PC-9 (cell line): ENCODE measurements at regions not wholly inside any gene's neighbourhood (a gene's known extent, or its start where the extent isn't known, plus 50 kb on each side); places are given as distances from the start of the nearest gene placed in this dataset.
"Not testable (repeated sequence)": the region's sequence is repeated elsewhere in the genome, so short reads cannot be mapped to it uniquely, and the experiment has no call there.

ENCODE experiments used
- CTCF ChIP-seq: fragments of 200-600 bp; sonication (generic); conservative IDR thresholded peaks from 2 replicates; pipeline ENCODE4 v1.6.1; 2017; ENCODE audit warnings: mixed run types, antibody characterized with exemption, mild to moderate bottlenecking, moderate library complexity
- EZH2 ChIP-seq: fragments of 200-600 bp; sonication (generic); IDR thresholded peaks from 2 replicates; pipeline ENCODE4 v1.8.0; 2017; ENCODE audit warnings: antibody characterized with exemption, low read depth

DNA sequence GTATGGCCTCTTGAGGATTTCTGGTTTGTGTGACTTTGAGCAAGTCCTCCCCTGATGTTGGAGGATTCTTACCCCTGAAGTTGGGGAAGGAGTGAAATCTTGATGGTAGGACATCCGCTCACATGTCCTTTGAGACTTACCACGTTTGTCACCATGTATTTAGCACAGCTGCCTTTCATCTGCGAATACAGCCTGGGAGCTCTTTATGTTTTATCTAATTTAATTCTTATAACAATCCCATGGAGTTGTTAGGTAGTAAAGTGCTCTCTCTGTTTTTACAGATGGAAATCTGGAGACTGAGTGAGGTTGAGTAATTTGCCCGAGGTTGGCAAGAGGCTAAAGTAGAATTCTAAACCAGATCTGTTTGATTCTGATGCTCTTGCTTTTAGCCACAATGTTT, 154.9 kb upstream of the PLGLB2 start:
- TF ChIP-seq CTCF, EZH2: not testable (repeated sequence)
